Nephron (organoid): ENCODE measurements at regions not wholly inside any gene's neighbourhood (a gene's known extent, or its start where the extent isn't known, plus 50 kb on each side); places are given as distances from the start of the nearest gene placed in this dataset.

Experiments used
- H3K27ac Mint-ChIP-seq, 3 experiments: 2 replicates each; pipeline ENCODE4 v1.8.0; 2020; ENCODE audit warnings: mixed read lengths in 3 of 3, mild to moderate bottlenecking in 2 of 3, moderate library complexity in 1 of 3
- H3K27me3 Mint-ChIP-seq: 2 replicates; pipeline ENCODE4 v1.8.0; 2021; ENCODE audit warnings: low read depth, mild to moderate bottlenecking, moderate library complexity, mixed read lengths
- H3K36me3 Mint-ChIP-seq: 2 replicates; pipeline ENCODE4 v1.8.0; 2020; ENCODE audit warnings: low read depth, mixed read lengths
- H3K4me1 Mint-ChIP-seq: 2 replicates; pipeline ENCODE4 v1.8.0; 2020; ENCODE audit warnings: mixed read lengths
- H3K4me3 Mint-ChIP-seq, 3 experiments: 2 replicates each; pipeline ENCODE4 v1.8.0; 2020; ENCODE audit warnings: mild to moderate bottlenecking in 3 of 3, mixed read lengths in 3 of 3, moderate library complexity in 2 of 3
- H3K9me3 Mint-ChIP-seq: 2 replicates; pipeline ENCODE4 v1.8.0; 2020; ENCODE audit warnings: mixed read lengths
- TF ChIP-seq, protein P1 (sequence below), 3 experiments: fragments of 200-600 bp; sonication (generic); IDR thresholded peaks; one replicate each; pipeline ENCODE4 v1.5.0; 2021; ENCODE audit warnings: antibody characterized with exemption in 3 of 3; ENCODE audit not compliant: unreplicated experiment in 3 of 3

DNA sequence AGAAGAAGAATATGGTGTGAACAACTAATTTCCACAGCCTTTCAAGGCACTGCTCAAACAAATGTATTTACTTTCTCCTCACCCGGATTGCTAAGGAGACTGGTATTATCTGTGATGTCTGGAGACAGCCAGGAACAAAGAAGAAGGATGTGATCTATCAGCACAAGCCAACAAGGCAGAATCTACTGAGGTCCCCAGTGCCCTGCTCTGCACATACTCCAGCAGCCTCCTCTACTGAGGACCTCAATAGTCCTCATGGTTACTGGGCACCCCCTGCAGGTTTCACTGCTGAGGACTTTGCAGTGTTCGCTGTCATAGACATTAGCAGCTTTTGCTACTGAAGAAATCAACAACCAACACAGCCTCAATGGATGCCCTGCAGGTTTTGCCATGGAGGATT, 930.1 kb downstream of the ADGRL3 start:
- TF ChIP-seq, protein P1, sequence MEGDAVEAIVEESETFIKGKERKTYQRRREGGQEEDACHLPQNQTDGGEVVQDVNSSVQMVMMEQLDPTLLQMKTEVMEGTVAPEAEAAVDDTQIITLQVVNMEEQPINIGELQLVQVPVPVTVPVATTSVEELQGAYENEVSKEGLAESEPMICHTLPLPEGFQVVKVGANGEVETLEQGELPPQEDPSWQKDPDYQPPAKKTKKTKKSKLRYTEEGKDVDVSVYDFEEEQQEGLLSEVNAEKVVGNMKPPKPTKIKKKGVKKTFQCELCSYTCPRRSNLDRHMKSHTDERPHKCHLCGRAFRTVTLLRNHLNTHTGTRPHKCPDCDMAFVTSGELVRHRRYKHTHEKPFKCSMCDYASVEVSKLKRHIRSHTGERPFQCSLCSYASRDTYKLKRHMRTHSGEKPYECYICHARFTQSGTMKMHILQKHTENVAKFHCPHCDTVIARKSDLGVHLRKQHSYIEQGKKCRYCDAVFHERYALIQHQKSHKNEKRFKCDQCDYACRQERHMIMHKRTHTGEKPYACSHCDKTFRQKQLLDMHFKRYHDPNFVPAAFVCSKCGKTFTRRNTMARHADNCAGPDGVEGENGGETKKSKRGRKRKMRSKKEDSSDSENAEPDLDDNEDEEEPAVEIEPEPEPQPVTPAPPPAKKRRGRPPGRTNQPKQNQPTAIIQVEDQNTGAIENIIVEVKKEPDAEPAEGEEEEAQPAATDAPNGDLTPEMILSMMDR (IDR thresholded peaks at IDR 0.05; ENCODE audit: unreplicated experiment in 3 of 3), result no peak
- peaks cover 4% of the 10 kb centered on the region for H3K4me1 Mint-ChIP-seq
- H3K4me3 Mint-ChIP-seq, result no peak overlapping the region
- no peak overlapping the region for H3K27ac Mint-ChIP-seq
- H3K27me3 Mint-ChIP-seq, result no peaks in the 10 kb centered on the region
- peaks cover 11% of the 10 kb centered on the region for H3K9me3 Mint-ChIP-seq
- no peaks in the 10 kb centered on the region for H3K36me3 Mint-ChIP-seq
